Mesendoderm (in vitro differentiated cells): ENCODE measurements at regions not wholly inside any gene's neighbourhood (a gene's known extent, or its start where the extent isn't known, plus 50 kb on each side); places are given as distances from the start of the nearest gene placed in this dataset.
"Not testable (repeated sequence)": the region's sequence is repeated elsewhere in the genome, so short reads cannot be mapped to it uniquely, and the experiment has no call there.

Experiments
- DNase-seq: peaks from one replicate; pipeline ENCODE4 v3.0.0; 2013
- H2AK5ac ChIP-seq: 2 replicates; pipeline ENCODE4 v1.6.1; 2013; ENCODE audit warnings: low read length, inconsistent platforms
- H2BK120ac ChIP-seq: 2 replicates; pipeline ENCODE4 v1.6.1; 2013; ENCODE audit warnings: low read depth, mild to moderate bottlenecking, low read length, moderate library complexity, mixed read lengths
- H2BK15ac ChIP-seq: replicated peaks from 2 replicates; pipeline ENCODE4 v1.6.1; 2013; ENCODE audit warnings: low read depth, mild to moderate bottlenecking, moderate library complexity
- H2BK5ac ChIP-seq: 2 replicates; pipeline ENCODE4 v1.6.1; 2013; ENCODE audit warnings: low read length, inconsistent platforms
- H3K18ac ChIP-seq: 2 replicates; pipeline ENCODE4 v1.6.1; 2013; ENCODE audit warnings: mild to moderate bottlenecking, low read length, mixed read lengths
- H3K23ac ChIP-seq: one replicate; pipeline ENCODE4 v1.6.1; 2013; ENCODE audit warnings: low read length
- H3K27ac ChIP-seq: 2 replicates; pipeline ENCODE4 v1.5.1; 2013; ENCODE audit warnings: low read depth, mild to moderate bottlenecking, inconsistent platforms, low read length, moderate library complexity
- H3K27me3 ChIP-seq: 2 replicates; pipeline ENCODE4 v1.6.1; 2013; ENCODE audit warnings: low read length, control low read depth, mild to moderate bottlenecking, inconsistent platforms; ENCODE audit not compliant: insufficient read depth, poor library complexity
- H3K36me3 ChIP-seq: 2 replicates; pipeline ENCODE4 v1.6.1; 2013; ENCODE audit warnings: low read length, inconsistent platforms; ENCODE audit not compliant: control insufficient read depth, insufficient read depth
- H3K4ac ChIP-seq: one replicate; pipeline ENCODE4 v1.6.1; 2013; ENCODE audit warnings: low read depth, mild to moderate bottlenecking, low read length, moderate library complexity
- H3K4me1 ChIP-seq: 2 replicates; pipeline ENCODE4 v1.6.1; 2013; ENCODE audit warnings: low read depth, low read length, inconsistent platforms; ENCODE audit not compliant: control insufficient read depth
- H3K4me2 ChIP-seq: 2 replicates; pipeline ENCODE4 v1.6.1; 2013; ENCODE audit warnings: low read length
- H3K4me3 ChIP-seq: 2 replicates; pipeline ENCODE4 v1.5.1; 2013; ENCODE audit warnings: mild to moderate bottlenecking, low read length
- H3K56ac ChIP-seq: one replicate; pipeline ENCODE4 v1.6.1; 2013; ENCODE audit warnings: low read length
- H3K79me1 ChIP-seq: 2 replicates; pipeline ENCODE4 v1.6.1; 2013; ENCODE audit warnings: low read length, inconsistent platforms
- H3K79me2 ChIP-seq: 2 replicates; pipeline ENCODE4 v1.6.1; 2013; ENCODE audit warnings: mild to moderate bottlenecking, low read length; ENCODE audit not compliant: control insufficient read depth, insufficient read depth
- H3K9ac ChIP-seq: 2 replicates; pipeline ENCODE4 v1.6.1; 2013; ENCODE audit warnings: low read length, inconsistent platforms
- H4K5ac ChIP-seq: one replicate; pipeline ENCODE4 v1.6.1; 2013; ENCODE audit warnings: low read length
- H4K8ac ChIP-seq: one replicate; pipeline ENCODE4 v1.6.1; 2013; ENCODE audit warnings: low read depth, mild to moderate bottlenecking, control low read depth, low read length, moderate library complexity
- WGBS: extraction: QIAGEN DNeasy Blood & Tissue Kit; methylation state at CpG from one replicate; pipeline ENCODE4 v1.1.7; 2013; ENCODE audit warnings: low lambda C conversion rate, missing lambda C conversion rate; ENCODE audit not compliant: insufficient coverage; ENCODE audit errors: extremely low coverage; 5-methylcytosine and 5-hydroxymethylcytosine counted together

- Histone ChIP-seq H3K27ac (no peak overlapping the region), H2AK5ac (no peak overlapping the region), H3K4me2 (no peak overlapping the region), H2BK120ac (no peak overlapping the region), H3K56ac (no peak overlapping the region), H3K4ac (no peak overlapping the region), H3K79me2 (no peaks in the 10 kb centered on the region), H3K79me1 (no peaks in the 10 kb centered on the region), H2BK5ac (no peak overlapping the region), H3K18ac (no peak overlapping the region), H3K27me3 (no peaks in the 10 kb centered on the region), H3K36me3 (no peaks in the 10 kb centered on the region), H2BK15ac (no peak overlapping the region), H4K8ac (no peak overlapping the region), H3K9ac (no peak overlapping the region), H3K23ac (no peak overlapping the region), H3K4me1 (no peaks in the 10 kb centered on the region), H3K4me3 (no peak overlapping the region), H4K5ac (no peak overlapping the region)
- DNase-seq, result no peak
These were observed 528.3 kb upstream of the PCDH7 start for GRCh38 chr4:30191902-30192301.

DNA sequence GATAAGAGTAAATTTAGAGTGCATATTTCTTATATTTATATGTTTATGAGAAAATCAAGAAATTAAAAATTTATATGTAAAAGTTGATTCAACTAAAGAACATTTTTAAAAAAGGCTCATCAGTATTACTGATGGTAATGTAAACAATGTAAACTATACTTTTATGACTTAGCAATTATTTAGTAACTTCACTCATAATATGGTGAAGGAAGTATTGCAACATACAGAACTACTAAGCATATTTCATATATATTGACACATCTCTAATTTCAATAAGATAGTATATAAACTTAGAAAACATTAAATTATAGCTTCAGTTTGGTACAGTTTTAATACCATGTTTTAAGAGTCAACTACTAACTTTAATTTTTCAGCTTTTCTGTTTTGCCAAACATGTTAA is 512.8 kb upstream of the PCDH7 start:
- no peak for DNase-seq
- Histone ChIP-seq H3K79me2 (no peaks in the 10 kb centered on the region), H3K4me1 (no peaks in the 10 kb centered on the region), H3K4me3 (no peak overlapping the region), H3K9ac (no peak overlapping the region), H3K4ac (no peak overlapping the region), H3K4me2 (no peak overlapping the region), H3K36me3 (no peaks in the 10 kb centered on the region), H4K8ac (no peak overlapping the region), H4K5ac (no peak overlapping the region), H2BK15ac (no peak overlapping the region), H3K27me3 (no peaks in the 10 kb centered on the region), H3K56ac (no peak overlapping the region), H3K79me1 (no peaks in the 10 kb centered on the region), H2BK120ac (no peak overlapping the region), H3K23ac (no peak overlapping the region), H2BK5ac (no peak overlapping the region), H2AK5ac (no peak overlapping the region), H3K18ac (no peak overlapping the region), H3K27ac (no peak overlapping the region)

GRCh38 chr4:30208731-30209435 is 511.3 kb upstream of the PCDH7 start:
- no peak overlapping the region for H3K4me3 ChIP-seq
- no peaks in the 10 kb centered on the region for H3K79me1 ChIP-seq
- H2BK5ac ChIP-seq, result no peak overlapping the region
- H3K18ac ChIP-seq, result no peak overlapping the region
- H2BK120ac ChIP-seq, result no peak overlapping the region
- no CpG with 5 or more reads among the region's 2 CpGs for WGBS
- no peak overlapping the region for H3K4me2 ChIP-seq
- H3K4me1 ChIP-seq, result no peaks in the 10 kb centered on the region
- no peak overlapping the region for H4K8ac ChIP-seq
- no peaks in the 10 kb centered on the region for H3K27me3 ChIP-seq
- no peak overlapping the region for H3K9ac ChIP-seq
- H3K36me3 ChIP-seq, result no peaks in the 10 kb centered on the region
- H3K27ac ChIP-seq, result no peak overlapping the region
- no peak overlapping the region for H2AK5ac ChIP-seq
- H3K56ac ChIP-seq, result no peak overlapping the region
- H3K4ac ChIP-seq, result no peak overlapping the region
- peak; percentile 4 for DNase-seq
- H2BK15ac ChIP-seq, result no peak overlapping the region
- no peak overlapping the region for H4K5ac ChIP-seq
- no peaks in the 10 kb centered on the region for H3K79me2 ChIP-seq
- H3K23ac ChIP-seq, result no peak overlapping the region

GRCh38 chr4:30215973-30216372 is 504.2 kb upstream of the PCDH7 start:
- not testable (repeated sequence) for H3K4me1 ChIP-seq, H2BK5ac ChIP-seq, H3K4me2 ChIP-seq, H3K18ac ChIP-seq, H3K36me3 ChIP-seq, H3K23ac ChIP-seq, H2BK15ac ChIP-seq, H3K79me2 ChIP-seq, H4K8ac ChIP-seq, H2AK5ac ChIP-seq, H3K27ac ChIP-seq, H3K79me1 ChIP-seq, H3K9ac ChIP-seq, H3K4ac ChIP-seq, H3K56ac ChIP-seq, H2BK120ac ChIP-seq, H4K5ac ChIP-seq, H3K4me3 ChIP-seq, H3K27me3 ChIP-seq
- WGBS, result no CpG with 5 or more reads among the region's 4 CpGs
- DNase-seq, result peak; percentile 16

- Histone ChIP-seq H3K23ac (no peak overlapping the region), H3K9ac (no peak overlapping the region), H3K4ac (no peak overlapping the region), H3K79me2 (no peaks in the 10 kb centered on the region), H3K18ac (no peak overlapping the region), H2AK5ac (no peak overlapping the region), H2BK15ac (no peak overlapping the region), H3K56ac (no peak overlapping the region), H3K4me2 (no peak overlapping the region), H3K79me1 (no peaks in the 10 kb centered on the region), H3K36me3 (no peaks in the 10 kb centered on the region), H4K5ac (no peak overlapping the region), H2BK5ac (no peak overlapping the region), H3K4me1 (no peaks in the 10 kb centered on the region), H3K27ac (no peak overlapping the region), H3K4me3 (no peak overlapping the region), H4K8ac (no peak overlapping the region), H3K27me3 (no peaks in the 10 kb centered on the region), H2BK120ac (no peak overlapping the region)
- DNase-seq, result no peak
These were observed 475.0 kb upstream of the PCDH7 start for GRCh38 chr4:30245140-30245539.

DNA sequence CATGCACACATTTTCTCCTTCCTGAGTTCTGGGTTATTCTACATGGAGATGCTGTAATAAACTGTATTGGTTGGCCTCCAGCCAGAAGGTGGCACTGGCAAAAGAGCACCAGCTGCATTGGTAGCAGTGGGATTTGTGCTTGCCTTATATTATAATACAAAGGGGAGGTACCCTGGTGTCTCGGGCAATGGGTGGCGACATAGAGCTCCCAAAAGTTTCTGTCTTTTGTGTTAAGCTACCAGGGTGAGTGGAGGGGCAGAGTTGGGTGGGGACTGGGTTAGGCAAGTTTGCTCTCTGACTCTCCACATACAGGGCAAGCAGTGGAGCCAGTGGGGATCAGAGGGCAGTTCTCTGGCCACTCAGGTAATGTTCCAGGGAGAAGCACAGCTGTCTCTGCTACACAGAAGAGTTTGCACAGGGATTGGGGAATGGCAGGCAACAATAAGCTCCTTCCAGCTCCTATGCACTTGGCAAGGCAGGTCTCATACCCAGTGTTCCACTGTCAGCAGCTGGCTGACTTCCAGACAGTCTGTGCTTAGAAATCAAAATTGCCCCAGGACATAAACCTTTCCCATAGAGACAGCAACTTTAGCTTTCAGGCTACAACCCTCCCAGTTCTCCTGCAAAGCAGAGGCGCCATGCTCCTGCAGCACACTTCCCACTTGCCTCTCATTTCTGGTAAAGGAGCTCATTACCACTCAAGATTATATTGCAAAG is 463.9 kb upstream of the PCDH7 start:
- Histone ChIP-seq H3K56ac (no peak overlapping the region), H3K4me2 (no peak overlapping the region), H3K9ac (no peak overlapping the region), H3K79me2 (no peaks in the 10 kb centered on the region), H3K27me3 (no peaks in the 10 kb centered on the region), H3K23ac (no peak overlapping the region), H2BK120ac (no peak overlapping the region), H4K5ac (no peak overlapping the region), H2AK5ac (no peak overlapping the region), H3K36me3 (no peaks in the 10 kb centered on the region), H2BK15ac (no peak overlapping the region), H3K27ac (no peak overlapping the region), H3K4ac (no peak overlapping the region), H4K8ac (no peak overlapping the region), H3K4me3 (no peak overlapping the region), H3K79me1 (no peaks in the 10 kb centered on the region), H2BK5ac (no peak overlapping the region), H3K4me1 (no peaks in the 10 kb centered on the region), H3K18ac (no peak overlapping the region)
- no CpG with 5 or more reads among the region's 3 CpGs for WGBS
- peak; percentile 3 for DNase-seq
